ENCODE measurements at regions not wholly inside any gene's neighbourhood (a gene's known extent, or its start where the extent isn't known, plus 50 kb on each side); places are given as distances from the start of the nearest gene placed in this dataset.
"Not testable (repeated sequence)": the region's sequence is repeated elsewhere in the genome, so short reads cannot be mapped to it uniquely, and the experiment has no call there.

GRCh38 chr15:22200417-22200816, 120.1 kb downstream of the OR4M2 start:
- not testable (repeated sequence) for DNase-seq (ENCODE audit: low spot score)

DNA sequence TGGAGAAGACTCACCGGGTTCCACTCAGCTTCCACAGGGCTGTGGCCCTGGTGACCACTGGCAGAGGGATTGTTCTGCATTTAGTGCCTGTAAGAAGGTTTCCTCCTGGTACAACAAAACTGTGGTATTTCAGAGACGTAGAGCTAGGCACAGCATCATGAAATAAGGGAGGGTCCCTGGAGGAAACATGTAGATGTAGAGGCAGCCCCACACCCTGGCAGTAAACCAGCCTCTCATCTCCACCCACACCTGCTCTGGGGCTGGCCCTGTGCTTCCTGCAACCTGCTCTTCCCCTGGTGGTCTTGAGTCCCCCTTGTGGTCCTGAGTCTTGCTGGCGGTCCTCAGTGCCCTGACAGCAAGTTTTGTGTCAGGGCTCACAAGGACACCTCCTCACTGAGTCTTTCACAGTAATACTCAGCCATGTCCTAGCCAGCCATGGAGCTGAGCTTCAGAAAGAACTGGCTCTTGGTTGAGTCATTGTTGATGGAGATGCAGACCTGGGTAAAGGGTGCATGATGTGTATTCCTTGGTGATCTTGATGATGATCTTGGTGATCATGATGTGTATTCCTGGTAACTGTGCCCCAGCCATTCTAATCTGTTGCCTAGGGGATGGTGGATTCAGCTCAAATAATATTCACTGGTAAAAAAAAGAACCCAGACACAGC, 121.8 kb downstream of the OR4M2 start:
- DNase-seq (ENCODE audit: low spot score) = not testable (repeated sequence)

DNA sequence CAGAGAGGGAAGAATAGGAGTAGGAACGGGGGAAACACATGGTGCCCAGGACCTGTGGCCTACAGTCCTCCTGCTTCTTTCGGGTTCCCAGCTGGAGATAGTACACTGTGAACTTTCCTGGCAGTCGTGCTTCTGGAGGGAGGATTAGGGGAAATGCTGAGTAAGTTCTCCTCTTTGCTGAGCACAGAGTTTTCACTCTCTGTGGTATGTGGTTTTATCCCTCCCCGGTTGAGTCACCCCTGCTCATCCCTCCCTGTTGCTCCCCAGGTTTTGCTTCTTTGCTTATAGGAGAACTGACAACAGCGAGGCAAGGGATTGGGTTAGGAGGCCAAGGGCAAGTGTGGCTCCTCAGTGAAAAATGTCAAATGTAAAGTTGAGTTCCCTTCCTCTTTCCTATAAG, 122.9 kb downstream of the OR4M2 start:
- not testable (repeated sequence) for DNase-seq (ENCODE audit: low spot score)

DNA sequence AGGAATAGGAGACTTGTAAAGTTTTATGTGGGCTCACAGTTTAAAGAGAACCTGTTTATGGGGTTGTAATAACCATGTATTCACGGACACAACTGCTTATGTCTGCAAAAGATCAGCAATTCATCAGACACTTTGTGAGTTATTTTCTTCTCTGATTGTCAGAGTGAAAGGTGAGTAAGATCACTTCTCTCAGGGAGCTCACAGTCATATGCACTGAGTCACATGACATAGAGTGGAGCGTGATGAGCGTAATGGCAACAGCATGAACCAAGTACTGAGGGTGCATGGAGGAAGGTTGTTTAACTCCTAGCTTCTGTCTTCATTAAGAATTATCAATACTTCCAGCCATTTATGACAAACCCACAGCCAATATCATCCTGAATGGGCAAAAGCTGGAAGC, 128.8 kb downstream of the OR4M2 start:
- DNase-seq (ENCODE audit: low spot score) = not testable (repeated sequence)

GRCh38 chr15:22222596-22222995, 142.3 kb downstream of the OR4M2 start:
- DNase-seq (ENCODE audit: low spot score) = peak; percentile 77

GRCh38 chr15:22224241-22224671, 143.9 kb downstream of the OR4M2 start:
- peak; percentile 84 for DNase-seq (ENCODE audit: low spot score)

GRCh38 chr15:22224961-22225360, 144.6 kb downstream of the OR4M2 start:
- peak; percentile 86 for DNase-seq (ENCODE audit: low spot score)

- peak; percentile 86 for DNase-seq (ENCODE audit: low spot score)
These were observed 145.9 kb downstream of the OR4M2 start for GRCh38 chr15:22226034-22226790.

GRCh38 chr15:22227411-22228100, 147.2 kb downstream of the OR4M2 start:
- peak; percentile 86 for DNase-seq (ENCODE audit: low spot score)

GRCh38 chr15:22228101-22228762, 147.9 kb downstream of the OR4M2 start:
- DNase-seq (ENCODE audit: low spot score) = peak; percentile 89

DNA sequence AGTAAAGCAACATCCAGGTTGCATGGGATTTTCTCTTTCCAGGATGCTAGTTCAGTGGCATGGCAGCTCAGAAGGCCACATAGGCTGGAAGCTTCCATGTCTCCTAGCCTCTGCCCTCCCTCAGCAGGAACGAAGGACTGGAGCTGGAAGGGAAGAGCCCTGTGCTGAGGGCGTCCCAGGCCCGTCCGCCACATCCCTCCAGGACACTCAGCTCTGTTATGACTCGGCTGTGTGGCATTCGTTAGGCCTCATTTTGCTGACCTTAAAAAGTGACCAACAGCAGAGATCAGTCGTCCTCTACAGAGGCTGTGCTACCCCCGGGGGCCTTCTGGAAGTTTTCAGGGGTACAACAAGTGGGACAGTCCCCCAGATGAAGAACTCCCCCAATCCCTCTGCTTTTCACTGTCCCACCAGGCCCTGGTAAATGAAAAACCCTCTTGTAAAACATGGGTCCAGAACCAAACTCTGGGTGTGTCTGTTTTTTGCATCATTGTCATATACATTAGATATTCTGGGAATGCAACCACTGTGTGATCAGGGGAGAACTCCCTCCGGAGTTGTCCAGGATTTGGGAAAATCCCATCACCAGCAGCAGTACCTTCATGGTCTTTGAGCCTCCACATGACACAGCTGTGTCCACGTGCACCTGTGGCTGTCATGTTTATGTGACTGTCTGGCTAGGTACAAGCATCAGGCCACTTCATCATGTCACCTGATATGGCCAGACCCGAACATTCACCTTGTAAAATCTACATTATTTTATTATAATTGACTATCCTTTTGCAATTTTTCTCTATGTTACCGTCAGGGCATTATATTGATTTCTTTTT, 149.9 kb downstream of the OR4M2 start:
- DNase-seq (ENCODE audit: low spot score) = peak; percentile 89

DNA sequence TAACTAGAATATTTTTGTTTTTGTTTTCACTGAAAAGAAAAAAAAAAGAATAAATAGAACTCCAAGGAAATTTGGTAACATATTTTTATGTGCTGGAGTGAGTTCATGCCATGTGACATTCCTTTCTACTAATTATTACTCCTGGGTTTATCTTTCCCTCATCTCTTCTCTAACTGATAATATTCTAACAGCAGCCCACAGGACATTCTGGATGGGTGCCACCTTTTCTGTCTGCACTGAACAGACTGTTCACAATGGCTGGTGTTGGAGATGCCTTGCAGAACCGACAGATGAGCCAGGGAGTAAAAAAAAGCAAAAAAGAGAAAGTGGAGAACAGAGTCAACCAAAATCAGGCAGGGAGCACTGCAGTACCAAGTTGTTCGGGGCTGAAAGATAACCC, 151.3 kb downstream of the OR4M2 start:
- DNase-seq (ENCODE audit: low spot score) = no peak

DNA sequence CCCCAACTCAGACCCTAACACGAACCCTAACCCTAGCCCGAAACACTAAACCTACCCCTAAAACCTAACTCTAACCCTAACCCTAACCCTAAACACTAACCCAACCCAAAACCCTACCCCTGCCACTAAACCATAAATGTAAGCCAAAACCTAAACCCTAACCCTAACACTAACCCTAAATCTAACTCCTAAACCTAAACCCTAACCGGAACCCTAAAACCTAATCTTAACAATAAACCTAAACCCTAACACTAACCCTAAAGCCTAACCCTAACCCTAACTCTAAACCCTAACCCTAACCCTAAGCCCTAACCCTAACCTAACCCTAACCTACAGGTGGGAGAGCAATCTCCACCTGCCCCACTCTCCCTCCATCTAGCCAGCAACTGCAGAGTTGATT, 152.3 kb downstream of the OR4M2 start:
- DNase-seq (ENCODE audit: low spot score) = no peak

GRCh38 chr15:22235261-22235930, 155.1 kb downstream of the OR4M2 start:
- DNase-seq (ENCODE audit: low spot score) = not testable (repeated sequence)

GRCh38 chr15:22236469-22236868, 156.1 kb downstream of the OR4M2 start:
- no peak for DNase-seq (ENCODE audit: low spot score)

- no peak for DNase-seq (ENCODE audit: low spot score)
These were observed 157.6 kb downstream of the OR4M2 start for GRCh38 chr15:22237891-22238275.

GRCh38 chr15:22238276-22238958, 158.1 kb downstream of the OR4M2 start:
- DNase-seq (ENCODE audit: low spot score) = not testable (repeated sequence)

- DNase-seq (ENCODE audit: low spot score) = not testable (repeated sequence)
These were observed 158.9 kb downstream of the OR4M2 start for GRCh38 chr15:22238959-22239805.

GRCh38 chr15:22239806-22240180, 159.5 kb downstream of the OR4M2 start:
- DNase-seq (ENCODE audit: low spot score) = peak; percentile 87

Measured in mesenteric fat pad (tissue), 1 donor.